HepG2 (cell line): ENCODE measurements at regions not wholly inside any gene's neighbourhood (a gene's known extent, or its start where the extent isn't known, plus 50 kb on each side); places are given as distances from the start of the nearest gene placed in this dataset.

Experiments
- FOXA1 ChIP-seq, 2 experiments: fragments of 450-650 bp in 1 of 2; sonication (generic) in 1 of 2; formaldehyde crosslinking in 1 of 2; IDR thresholded peaks; 2 replicates each; pipeline versions ENCODE4 v1.4.0 to v1.6.1; 2016 to 2020; ENCODE audit warnings: missing genetic modification reagents in 1 of 2
- KDM5A ChIP-seq: fragments of 200-600 bp; sonication (generic); IDR thresholded peaks from 2 replicates; pipeline ENCODE4 v1.7.0; 2018; ENCODE audit warnings: antibody characterized with exemption, mild to moderate bottlenecking, low read length, borderline replicate concordance
- KMT2B ChIP-seq: IDR thresholded peaks from 2 replicates; pipeline ENCODE4 v1.6.1; 2016; ENCODE audit warnings: missing genetic modification reagents, missing compliant biosample characterization
- SMC3 ChIP-seq: IDR thresholded peaks from 2 replicates; pipeline ENCODE4 v1.6.1; 2011; ENCODE audit warnings: low read length, improper control_type of control experiment
- TCF7L2 ChIP-seq: IDR thresholded peaks from 2 replicates; pipeline ENCODE4 v1.6.1; 2011; ENCODE audit warnings: mild to moderate bottlenecking, low read depth, low read length, moderate library complexity
- ZBTB33 ChIP-seq: sonication (generic); formaldehyde crosslinking; IDR thresholded peaks from 2 replicates; pipeline ENCODE4 v1.4.0; 2020; ENCODE audit warnings: missing genetic modification reagents
- TF ChIP-seq, protein P1 (sequence below): sonication (generic); formaldehyde crosslinking; IDR thresholded peaks from 2 replicates; pipeline ENCODE4 v1.4.0; 2020; ENCODE audit warnings: missing genetic modification reagents
- TF ChIP-seq, protein P2 (sequence below): sonication (generic); formaldehyde crosslinking; IDR thresholded peaks from 2 replicates; pipeline ENCODE4 v1.5.1; 2020; ENCODE audit warnings: mild to moderate bottlenecking, missing genetic modification reagents, moderate library complexity
- TF ChIP-seq, protein P3 (sequence below): sonication (generic); formaldehyde crosslinking; IDR thresholded peaks from 2 replicates; pipeline ENCODE4 v1.5.0; 2020; ENCODE audit warnings: mild to moderate bottlenecking, missing genetic modification reagents, moderate library complexity
- TF ChIP-seq, protein P4 (sequence below): sonication (generic); formaldehyde crosslinking; IDR thresholded peaks from 2 replicates; pipeline ENCODE4 v1.4.0; 2020; ENCODE audit warnings: low read depth, missing genetic modification reagents
- TF ChIP-seq, protein P5 (sequence below): sonication (generic); formaldehyde crosslinking; IDR thresholded peaks from 2 replicates; pipeline ENCODE4 v1.4.0; 2020; ENCODE audit warnings: missing genetic modification reagents

DNA sequence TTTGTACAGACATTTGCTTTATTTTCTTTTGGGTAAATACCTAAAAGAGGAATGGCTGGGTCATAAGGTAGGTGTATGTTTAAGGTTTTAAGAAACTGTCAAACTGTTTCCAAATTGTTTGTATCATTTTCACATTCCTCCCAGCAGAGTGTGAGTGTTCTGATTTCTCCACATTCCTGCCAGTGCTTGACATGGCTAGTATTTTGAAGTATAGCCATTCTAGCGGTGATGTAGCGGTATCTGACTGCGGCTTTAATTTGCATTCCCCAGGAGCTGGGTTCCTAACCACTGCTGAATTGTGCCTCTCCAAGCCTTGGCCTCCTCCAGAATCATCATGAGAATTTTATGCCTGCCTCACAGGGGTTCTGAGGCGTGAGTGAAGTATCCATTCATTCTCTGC lies 61.8 kb upstream of the ARL4C start (continued):
- TF ChIP-seq, protein P1, sequence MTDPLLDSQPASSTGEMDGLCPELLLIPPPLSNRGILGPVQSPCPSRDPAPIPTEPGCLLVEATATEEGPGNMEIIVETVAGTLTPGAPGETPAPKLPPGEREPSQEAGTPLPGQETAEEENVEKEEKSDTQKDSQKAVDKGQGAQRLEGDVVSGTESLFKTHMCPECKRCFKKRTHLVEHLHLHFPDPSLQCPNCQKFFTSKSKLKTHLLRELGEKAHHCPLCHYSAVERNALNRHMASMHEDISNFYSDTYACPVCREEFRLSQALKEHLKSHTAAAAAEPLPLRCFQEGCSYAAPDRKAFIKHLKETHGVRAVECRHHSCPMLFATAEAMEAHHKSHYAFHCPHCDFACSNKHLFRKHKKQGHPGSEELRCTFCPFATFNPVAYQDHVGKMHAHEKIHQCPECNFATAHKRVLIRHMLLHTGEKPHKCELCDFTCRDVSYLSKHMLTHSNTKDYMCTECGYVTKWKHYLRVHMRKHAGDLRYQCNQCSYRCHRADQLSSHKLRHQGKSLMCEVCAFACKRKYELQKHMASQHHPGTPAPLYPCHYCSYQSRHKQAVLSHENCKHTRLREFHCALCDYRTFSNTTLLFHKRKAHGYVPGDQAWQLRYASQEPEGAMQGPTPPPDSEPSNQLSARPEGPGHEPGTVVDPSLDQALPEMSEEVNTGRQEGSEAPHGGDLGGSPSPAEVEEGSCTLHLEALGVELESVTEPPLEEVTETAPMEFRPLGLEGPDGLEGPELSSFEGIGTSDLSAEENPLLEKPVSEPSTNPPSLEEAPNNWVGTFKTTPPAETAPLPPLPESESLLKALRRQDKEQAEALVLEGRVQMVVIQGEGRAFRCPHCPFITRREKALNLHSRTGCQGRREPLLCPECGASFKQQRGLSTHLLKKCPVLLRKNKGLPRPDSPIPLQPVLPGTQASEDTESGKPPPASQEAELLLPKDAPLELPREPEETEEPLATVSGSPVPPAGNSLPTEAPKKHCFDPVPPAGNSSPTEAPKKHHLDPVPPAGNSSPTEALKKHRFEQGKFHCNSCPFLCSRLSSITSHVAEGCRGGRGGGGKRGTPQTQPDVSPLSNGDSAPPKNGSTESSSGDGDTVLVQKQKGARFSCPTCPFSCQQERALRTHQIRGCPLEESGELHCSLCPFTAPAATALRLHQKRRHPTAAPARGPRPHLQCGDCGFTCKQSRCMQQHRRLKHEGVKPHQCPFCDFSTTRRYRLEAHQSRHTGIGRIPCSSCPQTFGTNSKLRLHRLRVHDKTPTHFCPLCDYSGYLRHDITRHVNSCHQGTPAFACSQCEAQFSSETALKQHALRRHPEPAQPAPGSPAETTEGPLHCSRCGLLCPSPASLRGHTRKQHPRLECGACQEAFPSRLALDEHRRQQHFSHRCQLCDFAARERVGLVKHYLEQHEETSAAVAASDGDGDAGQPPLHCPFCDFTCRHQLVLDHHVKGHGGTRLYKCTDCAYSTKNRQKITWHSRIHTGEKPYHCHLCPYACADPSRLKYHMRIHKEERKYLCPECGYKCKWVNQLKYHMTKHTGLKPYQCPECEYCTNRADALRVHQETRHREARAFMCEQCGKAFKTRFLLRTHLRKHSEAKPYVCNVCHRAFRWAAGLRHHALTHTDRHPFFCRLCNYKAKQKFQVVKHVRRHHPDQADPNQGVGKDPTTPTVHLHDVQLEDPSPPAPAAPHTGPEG (CRISPR knock-in tag): no peak
- TF ChIP-seq, protein P2, sequence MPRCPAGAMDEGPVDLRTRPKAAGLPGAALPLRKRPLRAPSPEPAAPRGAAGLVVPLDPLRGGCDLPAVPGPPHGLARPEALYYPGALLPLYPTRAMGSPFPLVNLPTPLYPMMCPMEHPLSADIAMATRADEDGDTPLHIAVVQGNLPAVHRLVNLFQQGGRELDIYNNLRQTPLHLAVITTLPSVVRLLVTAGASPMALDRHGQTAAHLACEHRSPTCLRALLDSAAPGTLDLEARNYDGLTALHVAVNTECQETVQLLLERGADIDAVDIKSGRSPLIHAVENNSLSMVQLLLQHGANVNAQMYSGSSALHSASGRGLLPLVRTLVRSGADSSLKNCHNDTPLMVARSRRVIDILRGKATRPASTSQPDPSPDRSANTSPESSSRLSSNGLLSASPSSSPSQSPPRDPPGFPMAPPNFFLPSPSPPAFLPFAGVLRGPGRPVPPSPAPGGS (CRISPR knock-in tag): no peak
- TF ChIP-seq, protein P3, sequence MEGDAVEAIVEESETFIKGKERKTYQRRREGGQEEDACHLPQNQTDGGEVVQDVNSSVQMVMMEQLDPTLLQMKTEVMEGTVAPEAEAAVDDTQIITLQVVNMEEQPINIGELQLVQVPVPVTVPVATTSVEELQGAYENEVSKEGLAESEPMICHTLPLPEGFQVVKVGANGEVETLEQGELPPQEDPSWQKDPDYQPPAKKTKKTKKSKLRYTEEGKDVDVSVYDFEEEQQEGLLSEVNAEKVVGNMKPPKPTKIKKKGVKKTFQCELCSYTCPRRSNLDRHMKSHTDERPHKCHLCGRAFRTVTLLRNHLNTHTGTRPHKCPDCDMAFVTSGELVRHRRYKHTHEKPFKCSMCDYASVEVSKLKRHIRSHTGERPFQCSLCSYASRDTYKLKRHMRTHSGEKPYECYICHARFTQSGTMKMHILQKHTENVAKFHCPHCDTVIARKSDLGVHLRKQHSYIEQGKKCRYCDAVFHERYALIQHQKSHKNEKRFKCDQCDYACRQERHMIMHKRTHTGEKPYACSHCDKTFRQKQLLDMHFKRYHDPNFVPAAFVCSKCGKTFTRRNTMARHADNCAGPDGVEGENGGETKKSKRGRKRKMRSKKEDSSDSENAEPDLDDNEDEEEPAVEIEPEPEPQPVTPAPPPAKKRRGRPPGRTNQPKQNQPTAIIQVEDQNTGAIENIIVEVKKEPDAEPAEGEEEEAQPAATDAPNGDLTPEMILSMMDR (CRISPR knock-in tag): peak; percentile 26; the same call in 1 of the 2 replicates
- TF ChIP-seq KDM5A (no peak), SMC3 (0 out of 2 replicates have a peak, but pooled peaks have one; percentile 15), TCF7L2 (no peak), KMT2B (CRISPR knock-in tag) (no peak), FOXA1 (IDR thresholded peaks at IDR 0.05) (no peak), FOXA1 (CRISPR knock-in tag; IDR thresholded peaks at IDR 0.05) (no peak), ZBTB33 (CRISPR knock-in tag) (peak; percentile 94)
- TF ChIP-seq, protein P4, sequence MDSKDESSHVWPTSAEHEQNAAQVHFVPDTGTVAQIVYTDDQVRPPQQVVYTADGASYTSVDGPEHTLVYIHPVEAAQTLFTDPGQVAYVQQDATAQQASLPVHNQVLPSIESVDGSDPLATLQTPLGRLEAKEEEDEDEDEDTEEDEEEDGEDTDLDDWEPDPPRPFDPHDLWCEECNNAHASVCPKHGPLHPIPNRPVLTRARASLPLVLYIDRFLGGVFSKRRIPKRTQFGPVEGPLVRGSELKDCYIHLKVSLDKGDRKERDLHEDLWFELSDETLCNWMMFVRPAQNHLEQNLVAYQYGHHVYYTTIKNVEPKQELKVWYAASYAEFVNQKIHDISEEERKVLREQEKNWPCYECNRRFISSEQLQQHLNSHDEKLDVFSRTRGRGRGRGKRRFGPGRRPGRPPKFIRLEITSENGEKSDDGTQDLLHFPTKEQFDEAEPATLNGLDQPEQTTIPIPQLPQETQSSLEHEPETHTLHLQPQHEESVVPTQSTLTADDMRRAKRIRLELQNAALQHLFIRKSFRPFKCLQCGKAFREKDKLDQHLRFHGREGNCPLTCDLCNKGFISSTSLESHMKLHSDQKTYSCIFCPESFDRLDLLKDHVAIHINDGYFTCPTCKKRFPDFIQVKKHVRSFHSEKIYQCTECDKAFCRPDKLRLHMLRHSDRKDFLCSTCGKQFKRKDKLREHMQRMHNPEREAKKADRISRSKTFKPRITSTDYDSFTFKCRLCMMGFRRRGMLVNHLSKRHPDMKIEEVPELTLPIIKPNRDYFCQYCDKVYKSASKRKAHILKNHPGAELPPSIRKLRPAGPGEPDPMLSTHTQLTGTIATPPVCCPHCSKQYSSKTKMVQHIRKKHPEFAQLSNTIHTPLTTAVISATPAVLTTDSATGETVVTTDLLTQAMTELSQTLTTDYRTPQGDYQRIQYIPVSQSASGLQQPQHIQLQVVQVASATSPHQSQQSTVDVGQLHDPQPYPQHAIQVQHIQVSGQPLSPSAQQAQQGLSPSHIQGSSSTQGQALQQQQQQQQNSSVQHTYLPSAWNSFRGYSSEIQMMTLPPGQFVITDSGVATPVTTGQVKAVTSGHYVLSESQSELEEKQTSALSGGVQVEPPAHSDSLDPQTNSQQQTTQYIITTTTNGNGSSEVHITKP (CRISPR knock-in tag): no peak
- TF ChIP-seq, protein P5, sequence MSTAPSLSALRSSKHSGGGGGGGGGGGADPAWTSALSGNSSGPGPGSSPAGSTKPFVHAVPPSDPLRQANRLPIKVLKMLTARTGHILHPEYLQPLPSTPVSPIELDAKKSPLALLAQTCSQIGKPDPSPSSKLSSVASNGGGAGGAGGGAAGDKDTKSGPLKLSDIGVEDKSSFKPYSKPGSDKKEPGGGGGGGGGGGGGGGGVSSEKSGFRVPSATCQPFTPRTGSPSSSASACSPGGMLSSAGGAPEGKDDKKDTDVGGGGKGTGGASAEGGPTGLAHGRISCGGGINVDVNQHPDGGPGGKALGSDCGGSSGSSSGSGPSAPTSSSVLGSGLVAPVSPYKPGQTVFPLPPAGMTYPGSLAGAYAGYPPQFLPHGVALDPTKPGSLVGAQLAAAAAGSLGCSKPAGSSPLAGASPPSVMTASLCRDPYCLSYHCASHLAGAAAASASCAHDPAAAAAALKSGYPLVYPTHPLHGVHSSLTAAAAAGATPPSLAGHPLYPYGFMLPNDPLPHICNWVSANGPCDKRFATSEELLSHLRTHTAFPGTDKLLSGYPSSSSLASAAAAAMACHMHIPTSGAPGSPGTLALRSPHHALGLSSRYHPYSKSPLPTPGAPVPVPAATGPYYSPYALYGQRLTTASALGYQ: no peak
